Peyer's patch (tissue), 4 donors: ENCODE measurements at regions not wholly inside any gene's neighbourhood (a gene's known extent, or its start where the extent isn't known, plus 50 kb on each side); places are given as distances from the start of the nearest gene placed in this dataset.

Experiments used
- DNase-seq, 3 donors: peaks; one replicate each; pipeline ENCODE4 v3.0.0-alpha.2; 2017 to 2019
- H3K27ac ChIP-seq, 4 donors: fragments of 200-600 bp; sonication (generic); one replicate each; pipeline ENCODE4 v1.5.1; 2016 to 2019
- H3K27me3 ChIP-seq, 2 donors: fragments of 200-600 bp; sonication (generic); one replicate each; pipeline ENCODE4 v1.5.1; 2019
- H3K36me3 ChIP-seq, 3 donors: fragments of 200-600 bp; sonication (generic); one replicate each; pipeline ENCODE4 v1.5.1; 2016 to 2019
- H3K4me1 ChIP-seq, 4 donors: fragments of 200-600 bp; sonication (generic); one replicate each; pipeline ENCODE4 v1.5.1; 2016 to 2019
- H3K4me3 ChIP-seq, 4 donors: fragments of 200-600 bp; sonication (generic); 1 replicate in 3 of 4; 2 replicates in 1 of 4; pipeline ENCODE4 v1.5.1; 2016 to 2019; ENCODE audit warnings: mild to moderate bottlenecking in 1 of 4
- H3K9me3 ChIP-seq, 4 donors: fragments of 200-600 bp; sonication (generic); one replicate each; pipeline ENCODE4 v1.5.1; 2016 to 2019; ENCODE audit warnings: mild to moderate bottlenecking in 1 of 4
- CTCF ChIP-seq, 6 experiments: fragments of 450-650 bp in 4 of 6; fragments of 200-600 bp in 2 of 6; sonication (generic) in 1 of 6; IDR thresholded peaks; one replicate each; pipeline ENCODE4 v1.5.1; 2017 to 2019; ENCODE audit warnings: antibody characterized with exemption in 6 of 6, mild to moderate bottlenecking in 3 of 6, moderate library complexity in 1 of 6
- POLR2A ChIP-seq, 2 donors: fragments of 450-650 bp; IDR thresholded peaks; one replicate each; pipeline ENCODE4 v1.5.1; 2017; ENCODE audit warnings: antibody characterized with exemption in 2 of 2, mild to moderate bottlenecking in 2 of 2, moderate library complexity in 2 of 2

- no peak for DNase-seq
- H3K4me3 ChIP-seq = no peak overlapping the region
- no peaks in the 10 kb centered on the region for H3K27me3 ChIP-seq
- H3K9me3 ChIP-seq = no peaks in the 10 kb centered on the region
- no peak for TF ChIP-seq CTCF (IDR thresholded peaks at IDR 0.05)
- no peak for TF ChIP-seq POLR2A (IDR thresholded peaks at IDR 0.05)
- H3K27ac ChIP-seq = no peak overlapping the region
- H3K36me3 ChIP-seq = no peaks in the 10 kb centered on the region
- H3K4me1 ChIP-seq = no peaks in the 10 kb centered on the region
These were observed 56.3 kb upstream of the GRK3 start for GRCh38 chr22:25508161-25508560.

GRCh38 chr22:25508761-25509321 is 55.6 kb upstream of the GRK3 start:
- DNase-seq = no peak
- H3K4me3 ChIP-seq = no peak overlapping the region
- TF ChIP-seq POLR2A (IDR thresholded peaks at IDR 0.05) (no peak), CTCF (IDR thresholded peaks at IDR 0.05) (no peak)
- no peaks in the 10 kb centered on the region for H3K27me3 ChIP-seq
- no peaks in the 10 kb centered on the region for H3K36me3 ChIP-seq
- no peaks in the 10 kb centered on the region for H3K4me1 ChIP-seq
- no peaks in the 10 kb centered on the region for H3K9me3 ChIP-seq
- H3K27ac ChIP-seq = peak overlapping the region in 2 of 4 donors; percentile 10 to 49

DNA sequence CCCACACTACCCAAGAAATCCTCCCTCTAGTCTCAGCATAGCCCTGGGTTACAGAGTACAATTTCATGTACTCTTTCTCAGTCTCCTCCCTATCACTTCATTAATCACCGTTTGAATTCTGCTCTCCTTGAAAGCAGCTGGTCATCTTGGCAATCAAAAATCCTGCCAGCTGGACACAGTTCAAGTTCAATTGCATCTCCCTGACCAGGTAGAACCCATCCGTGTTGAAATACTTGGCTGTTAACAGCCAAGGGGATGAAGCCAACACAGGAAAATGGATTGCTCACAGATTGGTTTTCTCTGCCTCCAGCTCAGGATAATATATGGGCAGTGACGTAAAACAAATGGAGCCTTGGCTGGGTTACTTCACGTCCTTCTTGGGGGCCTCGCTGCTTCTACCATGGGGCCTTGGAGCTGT is 55.1 kb upstream of the GRK3 start:
- TF ChIP-seq POLR2A (IDR thresholded peaks at IDR 0.05) (no peak), CTCF (IDR thresholded peaks at IDR 0.05) (no peak)
- Histone ChIP-seq H3K4me1 (no peaks in the 10 kb centered on the region), H3K27ac (peak overlapping the region in 3 of 4 donors; percentile 10 to 49 (median 19)), H3K36me3 (no peaks in the 10 kb centered on the region), H3K27me3 (no peaks in the 10 kb centered on the region), H3K9me3 (no peaks in the 10 kb centered on the region), H3K4me3 (no peak overlapping the region)
- peak in 1 of 3 donors; percentile 56 for DNase-seq

DNA sequence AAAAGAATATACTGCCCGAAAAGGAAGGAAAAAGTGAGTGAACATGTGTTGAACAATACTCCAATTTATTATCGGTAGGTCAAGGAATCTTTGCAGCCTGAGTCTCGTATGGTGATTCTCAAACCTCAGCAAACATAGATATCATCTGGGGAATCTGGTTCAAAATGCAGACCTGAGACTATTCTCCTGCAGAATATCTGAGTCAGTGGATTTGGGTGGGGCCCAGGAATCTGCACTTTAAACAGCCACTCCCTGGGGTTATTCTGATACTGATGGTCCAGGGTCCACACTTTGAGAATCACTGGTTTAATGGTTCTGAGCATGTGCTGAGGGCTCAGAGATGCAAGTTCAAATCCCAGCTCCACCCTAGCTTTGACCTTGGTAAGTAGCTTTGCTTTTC is 53.6 kb upstream of the GRK3 start:
- no peaks in the 10 kb centered on the region for H3K9me3 ChIP-seq
- TF ChIP-seq POLR2A (IDR thresholded peaks at IDR 0.05) = no peak
- TF ChIP-seq CTCF (IDR thresholded peaks at IDR 0.05) = no peak
- H3K36me3 ChIP-seq = no peaks in the 10 kb centered on the region
- no peaks in the 10 kb centered on the region for H3K27me3 ChIP-seq
- no peaks in the 10 kb centered on the region for H3K4me1 ChIP-seq
- peak in 1 of 3 donors; percentile 69 for DNase-seq
- H3K27ac ChIP-seq = peak overlapping the region in 3 of 4 donors; percentile 27 to 78 (median 55)
- H3K4me3 ChIP-seq = no peak overlapping the region

DNA sequence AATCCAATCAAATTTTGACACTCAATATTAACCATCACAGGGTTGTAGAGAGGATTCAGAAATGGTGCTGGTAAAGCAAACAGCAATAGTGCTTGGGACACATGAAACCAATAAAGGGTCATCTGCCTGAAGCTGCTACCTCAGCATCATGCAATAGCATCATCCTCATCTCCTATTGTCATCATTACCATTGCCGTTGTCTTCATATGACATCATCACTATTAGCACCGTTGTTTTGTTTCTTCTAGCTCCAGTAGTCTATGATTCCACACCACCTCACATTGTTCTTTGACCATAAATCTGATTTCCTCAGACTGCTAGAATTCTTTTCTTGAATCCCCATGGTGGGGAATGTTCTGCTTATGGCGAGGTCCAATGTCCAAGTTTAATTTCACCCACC is 52.8 kb upstream of the GRK3 start:
- Histone ChIP-seq H3K9me3 (no peaks in the 10 kb centered on the region), H3K27ac (no peak overlapping the region), H3K4me1 (no peaks in the 10 kb centered on the region), H3K27me3 (no peaks in the 10 kb centered on the region), H3K36me3 (no peaks in the 10 kb centered on the region), H3K4me3 (no peak overlapping the region)
- no peak for DNase-seq
- TF ChIP-seq POLR2A (IDR thresholded peaks at IDR 0.05) (no peak), CTCF (IDR thresholded peaks at IDR 0.05) (no peak)
